ENCODE measurements at regions not wholly inside any gene's neighbourhood (a gene's known extent, or its start where the extent isn't known, plus 50 kb on each side); places are given as distances from the start of the nearest gene placed in this dataset.
"Not testable (repeated sequence)": the region's sequence is repeated elsewhere in the genome, so short reads cannot be mapped to it uniquely, and the experiment has no call there.

DNA sequence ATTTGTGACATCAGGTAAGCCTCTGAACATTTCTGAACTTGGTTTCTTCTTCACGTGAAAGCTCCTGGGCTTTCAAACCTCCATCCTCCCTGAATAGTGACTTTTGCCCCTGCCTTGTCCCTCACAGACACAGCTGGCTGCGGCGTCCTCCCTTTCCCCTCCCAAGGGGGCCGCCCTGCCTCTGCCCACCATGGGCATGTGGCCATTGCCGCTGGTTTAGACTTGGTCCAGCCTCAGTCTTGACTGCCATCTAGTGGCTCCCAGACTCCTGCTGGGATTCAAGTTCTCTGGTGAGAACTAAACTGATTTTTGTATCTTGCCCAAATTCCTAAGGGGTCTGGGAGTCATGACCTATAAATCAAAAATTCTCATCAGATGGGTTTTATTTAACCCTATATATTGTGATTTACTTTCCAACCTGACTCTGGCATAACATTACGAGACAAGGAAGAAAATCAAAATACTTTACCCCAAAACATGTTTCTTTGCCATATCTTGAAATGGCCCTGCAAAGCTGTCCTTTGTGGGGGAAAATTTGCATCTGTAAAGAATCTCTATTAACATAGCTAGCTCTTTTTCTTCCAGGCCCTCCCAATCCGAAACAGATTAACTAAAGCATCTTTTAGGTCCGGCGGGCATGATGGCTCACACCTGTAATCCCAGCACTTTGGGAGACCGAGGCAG is 73.9 kb upstream of the SEC14L1 start:
- TF ChIP-seq, protein P1, sequence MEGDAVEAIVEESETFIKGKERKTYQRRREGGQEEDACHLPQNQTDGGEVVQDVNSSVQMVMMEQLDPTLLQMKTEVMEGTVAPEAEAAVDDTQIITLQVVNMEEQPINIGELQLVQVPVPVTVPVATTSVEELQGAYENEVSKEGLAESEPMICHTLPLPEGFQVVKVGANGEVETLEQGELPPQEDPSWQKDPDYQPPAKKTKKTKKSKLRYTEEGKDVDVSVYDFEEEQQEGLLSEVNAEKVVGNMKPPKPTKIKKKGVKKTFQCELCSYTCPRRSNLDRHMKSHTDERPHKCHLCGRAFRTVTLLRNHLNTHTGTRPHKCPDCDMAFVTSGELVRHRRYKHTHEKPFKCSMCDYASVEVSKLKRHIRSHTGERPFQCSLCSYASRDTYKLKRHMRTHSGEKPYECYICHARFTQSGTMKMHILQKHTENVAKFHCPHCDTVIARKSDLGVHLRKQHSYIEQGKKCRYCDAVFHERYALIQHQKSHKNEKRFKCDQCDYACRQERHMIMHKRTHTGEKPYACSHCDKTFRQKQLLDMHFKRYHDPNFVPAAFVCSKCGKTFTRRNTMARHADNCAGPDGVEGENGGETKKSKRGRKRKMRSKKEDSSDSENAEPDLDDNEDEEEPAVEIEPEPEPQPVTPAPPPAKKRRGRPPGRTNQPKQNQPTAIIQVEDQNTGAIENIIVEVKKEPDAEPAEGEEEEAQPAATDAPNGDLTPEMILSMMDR (IDR thresholded peaks at IDR 0.05; ENCODE audit: poor library complexity, severe bottlenecking) = peak; percentile 95
- H3K27me3 ChIP-seq (ENCODE audit: insufficient read depth, poor library complexity, severe bottlenecking); H3K36me3 ChIP-seq (ENCODE audit: low read depth); H3K4me3 ChIP-seq (ENCODE audit: severe bottlenecking); DNase-seq (ENCODE audit: low spot score); H3K4me1 ChIP-seq (ENCODE audit: insufficient read depth, poor library complexity, severe bottlenecking); H3K27ac ChIP-seq (ENCODE audit: poor library complexity, severe bottlenecking); H3K9me3 ChIP-seq (ENCODE audit: severe bottlenecking): not testable (repeated sequence)
- peak; percentile 82 for ATAC-seq (ENCODE audit: low read depth)

DNA sequence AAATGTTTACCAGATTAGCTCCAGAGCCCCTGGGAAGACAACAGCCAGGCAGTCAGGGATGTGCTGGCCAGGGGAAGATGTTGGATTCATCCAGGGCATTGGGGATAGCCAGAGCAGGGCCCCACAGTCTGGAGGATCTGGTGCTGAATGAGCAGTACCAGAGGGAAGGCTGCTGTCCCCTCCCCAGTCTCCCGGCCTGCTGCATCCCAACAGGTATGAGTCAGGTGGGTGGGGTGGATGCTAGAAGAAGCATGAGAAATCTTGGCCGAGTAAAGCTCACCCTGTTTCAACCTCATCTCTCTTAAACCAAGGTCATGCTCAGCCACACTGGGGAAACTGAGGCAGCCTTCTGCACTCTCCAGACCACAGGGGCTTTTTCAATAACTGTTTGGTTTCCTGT is 71.9 kb upstream of the SEC14L1 start:
- H3K36me3 ChIP-seq (ENCODE audit: low read depth) = no peaks in the 10 kb centered on the region
- peak; percentile 79 for DNase-seq (ENCODE audit: low spot score)
- no peak overlapping the region for H3K4me3 ChIP-seq (ENCODE audit: severe bottlenecking)
- no peaks in the 10 kb centered on the region for H3K9me3 ChIP-seq (ENCODE audit: severe bottlenecking)
- peak; percentile 95 for ATAC-seq (ENCODE audit: low read depth)
- H3K27ac ChIP-seq (ENCODE audit: poor library complexity, severe bottlenecking) = no peak overlapping the region
- no peaks in the 10 kb centered on the region for H3K4me1 ChIP-seq (ENCODE audit: insufficient read depth, poor library complexity, severe bottlenecking)
- TF ChIP-seq, protein P1 (IDR thresholded peaks at IDR 0.05; ENCODE audit: poor library complexity, severe bottlenecking) = no peak
- no peaks in the 10 kb centered on the region for H3K27me3 ChIP-seq (ENCODE audit: insufficient read depth, poor library complexity, severe bottlenecking)

DNA sequence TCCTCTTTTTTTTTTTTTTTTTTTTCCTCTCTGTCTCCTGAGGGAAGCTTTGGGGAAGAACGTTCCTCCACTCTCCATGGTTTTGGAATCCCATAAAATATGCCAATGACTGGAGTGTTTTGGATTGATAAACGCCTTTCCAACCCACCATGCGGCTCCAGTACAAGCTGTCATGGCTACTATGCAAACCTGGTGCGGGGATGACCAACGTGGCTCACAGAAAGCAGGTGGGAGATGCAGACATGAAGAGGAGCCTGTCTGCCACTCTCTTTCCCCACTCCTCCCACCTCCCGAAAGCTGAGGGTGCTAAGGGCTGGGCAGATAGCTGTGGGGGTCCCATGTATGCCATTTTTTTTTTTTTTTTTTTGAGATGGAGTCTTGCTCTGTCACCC is 69.9 kb upstream of the SEC14L1 start:
- no peak overlapping the region for H3K4me3 ChIP-seq (ENCODE audit: severe bottlenecking)
- no peaks in the 10 kb centered on the region for H3K27me3 ChIP-seq (ENCODE audit: insufficient read depth, poor library complexity, severe bottlenecking)
- no peaks in the 10 kb centered on the region for H3K9me3 ChIP-seq (ENCODE audit: severe bottlenecking)
- TF ChIP-seq, protein P1 (IDR thresholded peaks at IDR 0.05; ENCODE audit: poor library complexity, severe bottlenecking) = no peak
- no peak for DNase-seq (ENCODE audit: low spot score)
- H3K36me3 ChIP-seq (ENCODE audit: low read depth) = no peaks in the 10 kb centered on the region
- ATAC-seq (ENCODE audit: low read depth) = no peak
- no peaks in the 10 kb centered on the region for H3K4me1 ChIP-seq (ENCODE audit: insufficient read depth, poor library complexity, severe bottlenecking)
- no peak overlapping the region for H3K27ac ChIP-seq (ENCODE audit: poor library complexity, severe bottlenecking)

DNA sequence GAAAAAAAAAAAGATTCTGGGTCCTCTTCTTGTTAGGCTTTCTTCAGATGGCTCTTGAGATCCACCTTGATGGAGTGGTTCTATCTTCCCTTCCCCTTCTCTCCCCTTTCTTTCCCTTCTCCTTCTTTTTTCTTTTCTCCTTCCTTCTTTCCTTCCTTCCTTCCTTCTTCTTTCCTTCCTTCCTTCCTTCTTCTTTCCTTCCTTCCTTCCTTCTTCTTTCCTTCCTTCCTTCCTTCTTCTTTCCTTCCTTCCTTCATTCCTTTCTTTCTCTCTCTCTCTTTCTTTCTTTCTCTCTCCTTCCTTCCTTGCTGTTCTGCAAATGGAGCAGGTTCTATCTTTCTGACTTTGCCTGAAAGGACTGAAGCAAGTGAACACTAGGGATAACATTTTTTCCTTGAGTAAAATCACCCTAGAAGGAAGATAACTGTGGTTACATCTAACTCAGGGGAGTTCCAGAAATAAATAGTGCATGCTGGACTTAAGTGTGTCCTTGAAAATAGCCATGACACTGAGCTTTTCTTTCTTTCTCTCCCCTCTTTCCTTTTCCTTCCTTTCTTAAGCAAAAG is 68.8 kb upstream of the SEC14L1 start:
- Histone ChIP-seq H3K4me1 (ENCODE audit: insufficient read depth, poor library complexity, severe bottlenecking) (peaks cover 3% of the 10 kb centered on the region), H3K27me3 (ENCODE audit: insufficient read depth, poor library complexity, severe bottlenecking) (no peaks in the 10 kb centered on the region), H3K4me3 (ENCODE audit: severe bottlenecking) (no peak overlapping the region), H3K9me3 (ENCODE audit: severe bottlenecking) (no peaks in the 10 kb centered on the region), H3K27ac (ENCODE audit: poor library complexity, severe bottlenecking) (no peak overlapping the region), H3K36me3 (ENCODE audit: low read depth) (no peaks in the 10 kb centered on the region)
- TF ChIP-seq, protein P1 (IDR thresholded peaks at IDR 0.05; ENCODE audit: poor library complexity, severe bottlenecking) = no peak
- DNase-seq (ENCODE audit: low spot score) = no peak
- ATAC-seq (ENCODE audit: low read depth) = no peak

DNA sequence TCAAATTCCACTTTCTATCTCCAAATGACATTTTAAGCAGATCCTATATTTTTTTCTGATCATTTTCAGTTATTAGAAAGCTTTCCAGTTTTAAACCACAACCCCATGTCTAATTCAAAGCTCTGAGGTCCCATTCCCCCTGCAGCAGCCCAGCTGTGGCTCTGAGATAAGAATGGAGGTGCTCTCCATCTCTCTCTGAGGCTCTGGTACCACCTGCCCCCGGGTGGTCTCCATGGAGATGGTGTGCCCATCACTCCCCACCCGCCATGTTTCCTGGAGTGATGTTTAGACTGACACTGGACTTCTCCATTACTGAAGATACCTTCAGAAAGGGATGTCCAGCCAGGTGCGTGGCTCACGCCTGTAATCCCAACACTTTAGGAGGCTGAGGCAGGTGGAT is 68.1 kb upstream of the SEC14L1 start:
- Histone ChIP-seq H3K9me3 (ENCODE audit: severe bottlenecking) (no peaks in the 10 kb centered on the region), H3K4me1 (ENCODE audit: insufficient read depth, poor library complexity, severe bottlenecking) (peaks cover 3% of the 10 kb centered on the region), H3K4me3 (ENCODE audit: severe bottlenecking) (no peak overlapping the region), H3K27ac (ENCODE audit: poor library complexity, severe bottlenecking) (no peak overlapping the region), H3K27me3 (ENCODE audit: insufficient read depth, poor library complexity, severe bottlenecking) (no peaks in the 10 kb centered on the region), H3K36me3 (ENCODE audit: low read depth) (no peaks in the 10 kb centered on the region)
- no peak for DNase-seq (ENCODE audit: low spot score)
- TF ChIP-seq, protein P1 (IDR thresholded peaks at IDR 0.05; ENCODE audit: poor library complexity, severe bottlenecking) = no peak
- no peak for ATAC-seq (ENCODE audit: low read depth)

All from RWPE2 (cell line).